Nephron (organoid): ENCODE measurements at regions not wholly inside any gene's neighbourhood (a gene's known extent, or its start where the extent isn't known, plus 50 kb on each side); places are given as distances from the start of the nearest gene placed in this dataset.
A peak's percentile ranks its signal among the peaks of the same experiment; 100 is the strongest.

ENCODE experiments used
- H3K27ac Mint-ChIP-seq, 3 experiments: 2 replicates each; pipeline ENCODE4 v1.8.0; 2020; ENCODE audit warnings: mixed read lengths in 3 of 3, mild to moderate bottlenecking in 2 of 3, moderate library complexity in 1 of 3
- H3K27me3 Mint-ChIP-seq: 2 replicates; pipeline ENCODE4 v1.8.0; 2021; ENCODE audit warnings: low read depth, mild to moderate bottlenecking, moderate library complexity, mixed read lengths
- H3K36me3 Mint-ChIP-seq: 2 replicates; pipeline ENCODE4 v1.8.0; 2020; ENCODE audit warnings: low read depth, mixed read lengths
- H3K4me1 Mint-ChIP-seq: 2 replicates; pipeline ENCODE4 v1.8.0; 2020; ENCODE audit warnings: mixed read lengths
- H3K4me3 Mint-ChIP-seq, 3 experiments: 2 replicates each; pipeline ENCODE4 v1.8.0; 2020; ENCODE audit warnings: mild to moderate bottlenecking in 3 of 3, mixed read lengths in 3 of 3, moderate library complexity in 2 of 3
- H3K9me3 Mint-ChIP-seq: 2 replicates; pipeline ENCODE4 v1.8.0; 2020; ENCODE audit warnings: mixed read lengths
- CTCF ChIP-seq, 3 experiments: fragments of 200-600 bp; sonication (generic); IDR thresholded peaks; one replicate each; pipeline ENCODE4 v1.5.0; 2021; ENCODE audit warnings: antibody characterized with exemption in 3 of 3; ENCODE audit not compliant: unreplicated experiment in 3 of 3

- TF ChIP-seq CTCF (IDR thresholded peaks at IDR 0.05; ENCODE audit: unreplicated experiment in 3 of 3), result no peak
Measured at GRCh38 chr3:31092748-31093589, 198.5 kb upstream of the GADL1 start.

GRCh38 chr3:31093606-31094005 lies 199.1 kb upstream of the GADL1 start:
- no peaks in the 10 kb centered on the region for H3K9me3 Mint-ChIP-seq
- no peak overlapping the region for H3K4me3 Mint-ChIP-seq
- no peaks in the 10 kb centered on the region for H3K36me3 Mint-ChIP-seq
- no peak for TF ChIP-seq CTCF (IDR thresholded peaks at IDR 0.05; ENCODE audit: unreplicated experiment in 3 of 3)
- peak overlapping the region in 1 of 3 experiments; percentile 53 for H3K27ac Mint-ChIP-seq
- H3K4me1 Mint-ChIP-seq, result peaks cover 17% of the 10 kb centered on the region
- peaks cover 3% of the 10 kb centered on the region for H3K27me3 Mint-ChIP-seq

More at GRCh38 chr3:31092748-31093589, 198.5 kb upstream of the GADL1 start:
- H3K9me3 Mint-ChIP-seq, result no peaks in the 10 kb centered on the region
- no peaks in the 10 kb centered on the region for H3K36me3 Mint-ChIP-seq
- peaks cover 3% of the 10 kb centered on the region for H3K27me3 Mint-ChIP-seq
- no peak overlapping the region for H3K4me3 Mint-ChIP-seq
- H3K27ac Mint-ChIP-seq, result peak overlapping the region in 1 of 3 experiments; percentile 5
- peaks cover 17% of the 10 kb centered on the region for H3K4me1 Mint-ChIP-seq

GRCh38 chr3:31094048-31094447 lies 199.6 kb upstream of the GADL1 start:
- Mint-ChIP-seq H3K27ac (peak overlapping the region in 1 of 3 experiments; percentile 53), H3K4me1 (peaks cover 17% of the 10 kb centered on the region), H3K36me3 (no peaks in the 10 kb centered on the region), H3K4me3 (no peak overlapping the region), H3K9me3 (no peaks in the 10 kb centered on the region), H3K27me3 (peaks cover 3% of the 10 kb centered on the region)
- no peak for TF ChIP-seq CTCF (IDR thresholded peaks at IDR 0.05; ENCODE audit: unreplicated experiment in 3 of 3)

- Mint-ChIP-seq H3K4me1 (peaks cover 13% of the 10 kb centered on the region), H3K4me3 (no peak overlapping the region), H3K27me3 (peaks cover 3% of the 10 kb centered on the region), H3K9me3 (no peaks in the 10 kb centered on the region), H3K27ac (peak overlapping the region in 2 of 3 experiments; percentile 50 to 58), H3K36me3 (no peaks in the 10 kb centered on the region)
- TF ChIP-seq CTCF (IDR thresholded peaks at IDR 0.05; ENCODE audit: unreplicated experiment in 3 of 3), result no peak
Measured at GRCh38 chr3:31095255-31095654, 200.8 kb upstream of the GADL1 start.

- peaks cover 23% of the 10 kb centered on the region for H3K4me1 Mint-ChIP-seq
- no peak overlapping the region for H3K4me3 Mint-ChIP-seq
- H3K27ac Mint-ChIP-seq, result peak overlapping the region in 2 of 3 experiments; percentile 6 to 41
- H3K9me3 Mint-ChIP-seq, result no peaks in the 10 kb centered on the region
- no peaks in the 10 kb centered on the region for H3K27me3 Mint-ChIP-seq
- H3K36me3 Mint-ChIP-seq, result no peaks in the 10 kb centered on the region
- TF ChIP-seq CTCF (IDR thresholded peaks at IDR 0.05; ENCODE audit: unreplicated experiment in 3 of 3), result no peak
Measured at GRCh38 chr3:31096661-31097395, 202.4 kb upstream of the GADL1 start.
